Right cardiac atrium (tissue), 5 donors: ENCODE measurements at regions not wholly inside any gene's neighbourhood (a gene's known extent, or its start where the extent isn't known, plus 50 kb on each side); places are given as distances from the start of the nearest gene placed in this dataset.
A peak's percentile ranks its signal among the peaks of the same experiment; 100 is the strongest.

ENCODE experiments used
- ATAC-seq, 2 donors: fragments of 200-7000 bp; cut with Tn5 transposase; one replicate each; pipeline versions ENCODE4 v1.8.0 to v1.9.1; 2020; ENCODE audit warnings: moderate library complexity in 2 of 2, mild to moderate bottlenecking in 1 of 2
- DNase-seq, 3 donors: peaks; one replicate each; pipeline ENCODE4 v3.0.0-alpha.2; 2020
- H3K27ac ChIP-seq: one replicate; pipeline ENCODE4 v1.5.1; 2013; ENCODE audit warnings: mild to moderate bottlenecking, low read length, control low read depth, moderate library complexity
- H3K27me3 ChIP-seq: one replicate; pipeline ENCODE4 v1.6.1; 2013; ENCODE audit not compliant: control insufficient read depth, insufficient read depth
- H3K4me1 ChIP-seq: one replicate; pipeline ENCODE4 v1.6.1; 2013; ENCODE audit warnings: low read length; ENCODE audit not compliant: control insufficient read depth, insufficient read depth
- H3K4me3 ChIP-seq: one replicate; pipeline ENCODE4 v1.5.1; 2013; ENCODE audit warnings: low read length, control low read depth
- H3K9me3 ChIP-seq: one replicate; pipeline ENCODE4 v1.6.1; 2013; ENCODE audit warnings: low read length; ENCODE audit not compliant: control insufficient read depth
- WGBS: extraction: QIAGEN DNeasy Blood & Tissue Kit; methylation state at CpG from one replicate; pipeline ENCODE4 v1.1.7; 2013; 5-methylcytosine and 5-hydroxymethylcytosine counted together
- intact Hi-C, 4 donors: fragments of 100-400 bp; cut with DNase I; formaldehyde crosslinking; loops; one replicate each; pipeline versions ENCODE4 v1.11.0 to v1.14.0; 2022 to 2023
- donor health status: healthy with polysubstance abuse.
- donor health status: DM: no; HTN: yes; CAD: no.
- donor health status: DM: no; HTN: no; CAD: no.
- donor health status: DM: no; HTN: yes; CAD: no; lungs with severe emphysema.
- donor health status: DM: yes; HTN: yes; CAD: no.

DNA sequence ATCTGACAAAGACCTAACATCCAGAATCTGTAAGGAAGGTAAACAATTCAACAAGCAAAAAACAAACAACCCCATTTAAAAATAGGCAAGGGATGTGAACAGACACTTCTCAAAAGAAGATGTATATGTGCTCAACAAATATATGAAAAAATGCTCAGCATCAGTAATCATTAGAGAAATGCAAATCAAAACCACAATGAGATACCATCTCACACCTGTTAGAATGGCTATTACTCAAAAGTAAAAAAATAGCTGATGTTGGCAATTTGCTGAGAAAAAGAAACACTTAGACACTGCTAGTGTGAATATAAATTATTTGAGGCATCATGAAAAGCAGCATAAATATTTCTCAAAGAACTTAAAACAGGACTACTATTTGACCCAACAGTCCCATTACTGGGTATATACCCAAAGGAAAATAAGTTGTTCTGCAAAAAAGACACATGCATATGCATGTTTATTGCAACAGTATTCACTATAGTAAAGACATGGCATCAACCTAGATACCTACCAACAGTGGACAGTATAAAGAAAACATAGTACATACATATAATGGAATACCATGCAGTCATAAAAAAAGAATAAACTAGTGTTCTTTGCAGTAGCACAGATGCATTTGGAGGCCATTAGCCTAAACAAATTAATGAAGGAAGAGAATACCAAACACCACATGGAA, 980.1 kb downstream of the KCNMA1 start:
- no peak overlapping the region for H3K27ac ChIP-seq
- H3K4me3 ChIP-seq, result no peak overlapping the region
- H3K4me1 ChIP-seq, result no peaks in the 10 kb centered on the region
- H3K9me3 ChIP-seq, result no peaks in the 10 kb centered on the region
- DNase-seq (no peak), ATAC-seq (no peak)
- intact Hi-C loops, result no loop called here
- no peaks in the 10 kb centered on the region for H3K27me3 ChIP-seq

DNA sequence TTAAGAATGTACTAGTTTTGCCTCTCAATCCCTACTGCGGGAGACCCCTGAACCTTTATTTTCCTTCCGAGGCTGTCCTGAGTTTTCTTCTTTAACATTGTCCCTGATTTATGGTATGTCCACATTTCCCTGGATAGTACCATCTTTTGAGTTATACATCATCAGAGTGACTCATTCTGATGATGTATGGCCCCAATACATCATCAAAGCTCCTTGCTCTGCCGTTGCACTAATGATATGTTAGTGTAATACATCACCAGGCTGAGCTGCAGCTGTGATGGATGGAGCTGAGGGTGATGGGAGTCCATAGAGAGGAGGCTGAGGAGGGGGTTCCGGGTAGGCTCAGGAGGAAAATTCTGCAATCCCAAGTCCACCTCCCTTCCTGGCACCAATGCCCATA, 986.5 kb downstream of the KCNMA1 start:
- intact Hi-C loops, result no loop called here
- Histone ChIP-seq H3K4me1 (no peaks in the 10 kb centered on the region), H3K9me3 (no peaks in the 10 kb centered on the region), H3K27ac (no peak overlapping the region), H3K4me3 (no peak overlapping the region), H3K27me3 (no peaks in the 10 kb centered on the region)
- ATAC-seq, result no peak
- no peak for DNase-seq
- 76% methylated on average over 4 of the region's 4 CpGs for WGBS

DNA sequence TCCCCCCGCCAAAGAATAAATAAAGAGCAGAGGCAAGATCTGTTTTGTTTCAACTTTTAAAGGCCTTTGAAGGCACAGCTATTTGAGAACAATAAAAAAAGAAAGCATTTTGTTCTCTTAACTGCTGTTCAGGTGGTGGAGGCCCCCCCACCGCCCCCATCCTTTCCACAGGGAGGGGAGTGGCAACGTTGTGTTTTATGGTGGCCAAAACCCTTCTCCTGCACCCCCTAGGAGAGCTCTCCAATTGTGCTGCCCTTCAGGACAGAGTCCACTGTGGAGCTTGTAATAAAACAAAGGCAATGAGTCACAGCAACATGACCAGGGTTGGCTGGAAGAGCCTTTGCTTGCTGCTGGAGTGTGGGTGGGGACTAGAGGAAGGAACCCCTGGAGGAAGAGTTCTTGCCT, 987.9 kb downstream of the KCNMA1 start:
- ATAC-seq (peak; percentile 36 to 56), DNase-seq (no peak)
- WGBS, result 64% methylated on average over 3 of the region's 3 CpGs
- Histone ChIP-seq H3K4me1 (no peaks in the 10 kb centered on the region), H3K27ac (no peak overlapping the region), H3K4me3 (no peak overlapping the region), H3K27me3 (no peaks in the 10 kb centered on the region), H3K9me3 (no peaks in the 10 kb centered on the region)
- intact Hi-C loops, result no loop called here

DNA sequence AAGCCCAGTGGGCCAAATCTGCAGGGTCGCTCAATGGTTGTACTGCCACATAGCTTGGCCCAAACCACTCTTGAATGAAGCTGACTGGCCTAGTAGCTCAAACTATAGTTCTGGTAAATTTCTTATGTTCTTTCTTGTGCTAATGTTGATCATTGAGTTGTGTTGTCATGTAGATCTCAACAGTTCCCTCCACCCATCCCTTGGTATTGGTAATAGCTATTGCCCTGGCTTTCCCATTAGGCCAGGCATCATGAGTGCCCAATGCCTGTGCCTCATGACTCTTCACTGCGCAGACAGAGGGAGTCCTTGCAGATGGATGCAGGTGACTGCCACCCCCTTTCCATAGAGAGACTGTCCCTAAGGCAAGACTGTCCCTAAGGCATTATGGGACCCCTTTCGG, 988.4 kb downstream of the KCNMA1 start:
- H3K27me3 ChIP-seq, result no peaks in the 10 kb centered on the region
- intact Hi-C loops, result no loop called here
- no peak overlapping the region for H3K27ac ChIP-seq
- WGBS, result 91% methylated on average over 3 of the region's 3 CpGs
- H3K4me3 ChIP-seq, result no peak overlapping the region
- ATAC-seq (no peak), DNase-seq (no peak)
- H3K9me3 ChIP-seq, result no peaks in the 10 kb centered on the region
- no peaks in the 10 kb centered on the region for H3K4me1 ChIP-seq

DNA sequence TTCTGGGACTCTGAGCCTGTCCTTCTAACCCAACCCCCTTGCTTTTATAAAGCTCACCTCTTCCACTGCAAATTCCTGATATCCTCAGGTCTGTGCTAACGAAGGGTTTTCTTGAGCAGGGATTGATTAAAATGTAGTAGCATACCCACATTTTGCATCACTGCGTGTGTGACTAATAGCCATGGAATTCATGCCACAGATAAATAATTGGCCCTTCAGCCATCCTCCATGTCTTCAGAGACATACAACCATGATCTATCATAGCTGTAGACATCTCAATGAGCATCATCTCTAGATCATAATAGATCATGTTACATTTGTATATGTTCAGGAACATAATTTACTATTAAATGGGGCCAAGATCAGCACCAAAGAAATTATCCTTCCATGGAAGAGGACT, 990.3 kb downstream of the KCNMA1 start:
- no peak overlapping the region for H3K4me3 ChIP-seq
- no peaks in the 10 kb centered on the region for H3K4me1 ChIP-seq
- H3K27ac ChIP-seq, result no peak overlapping the region
- intact Hi-C loops, result no loop called here
- ATAC-seq (no peak), DNase-seq (no peak)
- 70% methylated on average over 2 of the region's 2 CpGs for WGBS
- H3K9me3 ChIP-seq, result no peaks in the 10 kb centered on the region
- H3K27me3 ChIP-seq, result no peaks in the 10 kb centered on the region

DNA sequence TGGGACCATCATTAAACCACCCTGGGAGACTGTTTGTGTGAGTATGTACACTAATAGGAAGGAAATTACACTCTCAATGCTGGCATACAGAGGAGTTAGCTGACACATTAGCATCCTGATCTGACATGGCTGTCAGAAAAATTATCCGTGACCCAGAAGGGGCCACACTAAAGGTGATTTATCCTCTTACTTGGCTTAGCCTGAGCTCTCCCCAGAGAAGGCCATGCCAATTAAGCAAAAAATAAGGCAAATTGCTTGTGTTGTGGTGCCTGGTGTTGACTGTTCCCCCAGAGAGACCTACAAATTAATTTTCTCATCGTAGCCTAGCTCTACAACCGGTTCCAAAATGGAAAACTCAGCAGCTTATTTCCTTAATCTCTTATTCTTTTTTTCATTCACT, 992.3 kb downstream of the KCNMA1 start:
- Histone ChIP-seq H3K27ac (no peak overlapping the region), H3K4me3 (no peak overlapping the region), H3K4me1 (no peaks in the 10 kb centered on the region), H3K27me3 (no peaks in the 10 kb centered on the region), H3K9me3 (no peaks in the 10 kb centered on the region)
- WGBS, result 75% methylated on average over 3 of the region's 3 CpGs
- ATAC-seq (no peak), DNase-seq (no peak)
- intact Hi-C loops, result no loop called here

DNA sequence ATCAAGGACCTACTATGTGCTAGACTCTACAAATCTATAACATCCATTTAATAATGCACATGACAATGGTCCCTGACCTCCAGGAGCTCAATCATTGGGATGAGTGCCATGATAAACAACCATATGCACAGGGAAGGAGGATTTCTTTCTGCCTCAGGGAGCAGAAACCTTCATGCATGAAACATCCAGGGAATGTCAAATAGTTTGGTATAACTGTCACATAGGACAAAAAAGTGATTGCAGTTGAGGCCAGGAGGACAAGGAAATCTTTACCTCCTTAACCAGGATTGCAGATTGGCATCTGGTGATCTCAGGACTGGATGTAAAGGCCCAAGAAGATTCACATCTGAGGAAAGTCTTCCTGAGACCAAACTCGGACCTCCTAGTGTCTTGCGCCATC, 993.1 kb downstream of the KCNMA1 start:
- Histone ChIP-seq H3K27ac (no peak overlapping the region), H3K9me3 (no peaks in the 10 kb centered on the region), H3K4me1 (no peaks in the 10 kb centered on the region), H3K4me3 (no peak overlapping the region), H3K27me3 (no peaks in the 10 kb centered on the region)
- WGBS, result 88% methylated on average over 2 of the region's 2 CpGs
- DNase-seq, result no peak
- no peak for ATAC-seq
- intact Hi-C loops, result no loop called here

DNA sequence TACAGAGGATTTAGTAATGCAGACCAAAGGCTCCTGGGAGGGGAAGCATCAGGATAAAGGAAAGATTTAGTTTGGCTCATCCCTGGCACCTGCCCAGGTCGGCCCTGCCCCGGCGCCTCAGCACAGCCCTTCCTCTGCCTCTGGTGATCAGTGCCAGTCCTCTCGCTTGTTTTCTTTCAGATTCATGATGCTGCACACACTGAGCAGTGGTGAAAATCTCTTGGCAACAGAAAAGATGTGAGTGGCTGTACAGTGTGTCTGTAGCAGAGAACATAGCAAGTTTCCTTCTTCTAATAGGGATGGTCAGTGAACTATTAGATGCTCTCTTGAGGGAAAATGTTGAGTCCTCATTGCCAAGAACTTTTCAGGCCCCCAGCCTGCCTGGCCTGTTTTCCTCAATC, 994.1 kb downstream of the KCNMA1 start:
- 42% methylated on average over 4 of the region's 4 CpGs for WGBS
- no peak overlapping the region for H3K27ac ChIP-seq
- ATAC-seq (peak; percentile 31 to 82), DNase-seq (peak; percentile 22 to 67 (median 45))
- no peaks in the 10 kb centered on the region for H3K9me3 ChIP-seq
- no peaks in the 10 kb centered on the region for H3K27me3 ChIP-seq
- H3K4me3 ChIP-seq, result no peak overlapping the region
- H3K4me1 ChIP-seq, result no peaks in the 10 kb centered on the region
- intact Hi-C loops, result no loop called here

DNA sequence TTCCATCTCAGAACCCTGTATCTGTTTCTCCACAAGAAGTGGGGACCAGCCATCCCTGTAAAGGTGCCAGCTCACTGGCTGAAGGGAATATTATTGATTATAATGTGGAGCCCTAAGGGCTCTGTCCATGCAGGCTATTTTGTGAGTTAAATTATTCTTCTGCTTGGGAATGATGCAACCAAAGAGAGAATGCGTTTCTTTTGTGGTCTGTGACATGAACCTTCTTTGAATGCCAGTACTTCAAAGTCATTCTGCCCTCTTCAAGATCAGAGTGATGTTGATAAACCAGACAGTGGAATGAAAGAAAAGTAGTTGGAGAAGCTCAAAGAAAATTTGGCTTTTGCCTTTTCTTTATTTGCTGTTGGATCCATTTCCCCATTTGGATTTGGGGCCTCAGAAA, 995.2 kb downstream of the KCNMA1 start:
- Histone ChIP-seq H3K9me3 (no peaks in the 10 kb centered on the region), H3K4me1 (no peaks in the 10 kb centered on the region), H3K27me3 (no peaks in the 10 kb centered on the region), H3K27ac (no peak overlapping the region), H3K4me3 (no peak overlapping the region)
- ATAC-seq (no peak), DNase-seq (no peak)
- intact Hi-C loops, result no loop called here
- WGBS, result 66% methylated on average over 1 of the region's 1 CpG

DNA sequence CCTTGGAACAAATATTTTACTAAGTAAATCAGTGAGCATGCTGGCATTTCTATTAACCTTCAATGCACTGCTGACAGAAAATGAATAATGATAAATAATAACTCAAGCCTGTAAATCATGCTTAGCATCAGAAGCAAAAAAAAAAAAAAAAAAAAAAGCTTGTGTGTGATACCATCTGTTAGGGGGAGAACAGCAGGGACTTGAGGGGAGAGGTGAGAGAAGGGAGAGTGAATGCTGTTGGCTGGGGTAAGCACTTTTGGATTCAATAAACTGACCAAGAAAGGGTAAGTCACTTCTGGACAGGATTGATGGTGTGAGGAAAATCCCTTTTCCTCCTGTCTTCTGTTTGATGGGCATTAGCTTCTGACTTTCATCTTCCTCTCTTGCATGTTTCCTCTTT, 996.4 kb downstream of the KCNMA1 start:
- no peak overlapping the region for H3K27ac ChIP-seq
- intact Hi-C loops, result no loop called here

DNA sequence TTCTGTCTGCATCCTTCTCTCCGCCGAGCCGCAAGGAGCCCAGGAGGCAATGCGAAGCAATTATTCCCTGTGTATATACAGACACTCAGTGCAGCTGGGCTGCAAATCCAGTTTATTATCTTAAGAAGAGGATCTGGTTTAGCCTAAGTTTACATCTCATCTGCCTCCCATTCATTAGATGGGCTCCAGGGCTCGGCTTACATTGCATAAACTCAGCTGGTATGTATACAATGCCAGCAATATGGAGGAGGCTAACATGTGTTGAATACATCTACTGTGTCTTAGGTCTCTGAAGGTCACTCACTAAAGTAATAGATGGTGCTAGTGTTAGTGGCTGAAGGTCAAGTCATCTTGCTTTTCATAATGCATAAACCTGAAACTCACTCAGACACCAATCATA, 996.8 kb downstream of the KCNMA1 start:
- 94% methylated on average over 5 of the region's 5 CpGs for WGBS
- no peaks in the 10 kb centered on the region for H3K27me3 ChIP-seq
- H3K4me3 ChIP-seq, result no peak overlapping the region
- ATAC-seq, result no peak
- H3K4me1 ChIP-seq, result no peaks in the 10 kb centered on the region
- no peaks in the 10 kb centered on the region for H3K9me3 ChIP-seq
- DNase-seq, result no peak
- H3K27ac ChIP-seq, result no peak overlapping the region
- intact Hi-C loops, result no loop called here

More for the DNA sequence above, 996.4 kb downstream of the KCNMA1 start:
- no peaks in the 10 kb centered on the region for H3K9me3 ChIP-seq
- no peak for ATAC-seq
- DNase-seq, result no peak
- H3K4me1 ChIP-seq, result no peaks in the 10 kb centered on the region
- no peak overlapping the region for H3K4me3 ChIP-seq
- no peaks in the 10 kb centered on the region for H3K27me3 ChIP-seq

DNA sequence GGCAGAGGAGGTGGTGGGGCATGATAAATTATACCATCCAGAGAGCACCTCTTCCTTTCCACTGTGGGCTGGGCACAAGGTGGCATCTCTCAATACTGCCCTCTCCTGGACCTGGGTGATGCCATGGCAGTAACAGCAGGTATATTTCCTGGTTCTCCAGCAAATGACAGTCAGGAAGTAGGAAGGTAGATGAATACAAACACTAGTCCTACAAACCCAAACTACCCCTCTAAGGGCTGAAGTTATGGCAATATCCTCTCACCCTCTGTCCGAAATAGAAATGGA, 1004.9 kb downstream of the KCNMA1 start:
- no peak overlapping the region for H3K4me3 ChIP-seq
- ATAC-seq (peak; percentile 49 to 61), DNase-seq (no peak)
- intact Hi-C loops, result loop anchor here in 2 of 4 donors (5.0 to 10.0 kb wide), 2 partner anchors 262 to 270 kb away; no protein-coding TSS in a partner anchor
- no peaks in the 10 kb centered on the region for H3K9me3 ChIP-seq
- WGBS, result 90% methylated on average over 1 of the region's 1 CpG
- H3K27ac ChIP-seq, result no peak overlapping the region
- H3K27me3 ChIP-seq, result no peaks in the 10 kb centered on the region
- no peaks in the 10 kb centered on the region for H3K4me1 ChIP-seq
